ENCODE measurements at regions not wholly inside any gene's neighbourhood (a gene's known extent, or its start where the extent isn't known, plus 50 kb on each side); places are given as distances from the start of the nearest gene placed in this dataset.
"Not testable (repeated sequence)": the region's sequence is repeated elsewhere in the genome, so short reads cannot be mapped to it uniquely, and the experiment has no call there.

DNA sequence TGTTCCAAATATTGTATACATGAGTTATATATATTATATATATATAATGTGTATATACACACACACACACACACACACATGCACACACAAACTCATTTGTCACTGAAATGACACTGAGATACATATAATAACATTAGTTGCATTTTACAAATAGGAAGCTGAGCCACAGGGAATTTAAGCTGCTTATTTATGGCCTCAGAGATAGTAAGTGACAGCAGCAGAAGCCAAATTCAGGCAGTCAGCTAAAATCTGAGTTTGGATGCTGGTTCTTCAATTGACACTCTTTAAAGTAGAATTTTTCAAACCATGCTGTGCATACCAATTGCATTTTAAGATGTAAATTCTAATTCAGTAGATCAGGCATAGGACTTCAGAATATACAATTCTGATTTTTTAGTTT, 163.3 kb upstream of the CTSO start:
- Histone ChIP-seq H3K36me3 (replicated peaks) (no peaks in the 10 kb centered on the region), H3K27ac (no peak overlapping the region), H3K4me3 (ENCODE audit: low read depth, low read length) (no peak overlapping the region), H3K27me3 (replicated peaks) (no peaks in the 10 kb centered on the region)
- no peak for TF ChIP-seq CTCF (IDR thresholded peaks at IDR 0.05; ENCODE audit: low read depth, low read length, missing control alignments)
- in situ Hi-C loops (cut with HindIII; ENCODE audit: low pct_ligation_motif_present, low sequenced_read_pairs), result no loop called here
- DNase-seq, result no peak

DNA sequence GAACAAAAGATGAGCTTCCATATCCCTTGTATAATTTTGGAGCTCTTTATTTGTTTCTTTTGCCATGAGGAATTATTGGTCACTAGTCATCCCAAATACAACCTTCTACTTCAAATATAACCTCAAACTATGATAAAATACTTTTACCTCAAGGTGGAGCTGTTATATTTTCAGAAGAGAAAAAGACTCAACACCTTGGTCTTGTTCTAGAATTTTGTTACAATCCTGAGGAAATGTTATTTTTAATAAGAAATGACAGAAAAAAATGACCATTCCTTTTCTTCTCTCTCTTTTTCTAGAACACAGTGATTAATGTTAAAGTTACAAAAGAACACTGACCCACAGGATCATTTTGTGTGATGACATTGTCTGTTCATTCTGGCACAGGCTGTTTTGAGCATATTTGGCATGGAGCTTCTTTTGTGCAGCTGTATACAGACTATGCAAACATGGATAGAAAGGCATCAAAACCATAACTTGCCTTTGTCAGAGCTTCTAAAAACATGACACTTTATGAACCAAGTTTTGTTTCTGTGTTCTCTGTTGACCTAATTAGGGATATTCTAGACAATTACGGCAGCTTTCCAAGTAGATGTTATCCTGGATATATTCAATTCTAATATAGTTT, 159.6 kb upstream of the CTSO start:
- DNase-seq, result no peak
- in situ Hi-C loops (cut with HindIII; ENCODE audit: low pct_ligation_motif_present, low sequenced_read_pairs), result no loop called here
- H3K4me3 ChIP-seq (ENCODE audit: low read depth, low read length), result no peak overlapping the region
- H3K27ac ChIP-seq, result no peak overlapping the region
- no peak for TF ChIP-seq CTCF (IDR thresholded peaks at IDR 0.05; ENCODE audit: low read depth, low read length, missing control alignments)
- H3K36me3 ChIP-seq (replicated peaks), result no peaks in the 10 kb centered on the region
- no peaks in the 10 kb centered on the region for H3K27me3 ChIP-seq (replicated peaks)

GRCh38 chr4:156111686-156112085, 158.0 kb upstream of the CTSO start:
- no peaks in the 10 kb centered on the region for H3K36me3 ChIP-seq (replicated peaks)
- no peaks in the 10 kb centered on the region for H3K27me3 ChIP-seq (replicated peaks)
- H3K4me3 ChIP-seq (ENCODE audit: low read depth, low read length), result no peak overlapping the region
- no peak overlapping the region for H3K27ac ChIP-seq
- in situ Hi-C loops (cut with HindIII; ENCODE audit: low pct_ligation_motif_present, low sequenced_read_pairs), result no loop called here
- no peak for DNase-seq
- TF ChIP-seq CTCF (IDR thresholded peaks at IDR 0.05; ENCODE audit: low read depth, low read length, missing control alignments), result no peak

- no peaks in the 10 kb centered on the region for H3K27me3 ChIP-seq (replicated peaks)
- in situ Hi-C loops (cut with HindIII; ENCODE audit: low pct_ligation_motif_present, low sequenced_read_pairs), result no loop called here
- TF ChIP-seq CTCF (IDR thresholded peaks at IDR 0.05; ENCODE audit: low read depth, low read length, missing control alignments), result peak; percentile 62
- H3K36me3 ChIP-seq (replicated peaks), result no peaks in the 10 kb centered on the region
- no peak overlapping the region for H3K4me3 ChIP-seq (ENCODE audit: low read depth, low read length)
- H3K27ac ChIP-seq, result no peak overlapping the region
- no peak for DNase-seq
Measured at GRCh38 chr4:156109943-156110900, 156.6 kb upstream of the CTSO start.

DNA sequence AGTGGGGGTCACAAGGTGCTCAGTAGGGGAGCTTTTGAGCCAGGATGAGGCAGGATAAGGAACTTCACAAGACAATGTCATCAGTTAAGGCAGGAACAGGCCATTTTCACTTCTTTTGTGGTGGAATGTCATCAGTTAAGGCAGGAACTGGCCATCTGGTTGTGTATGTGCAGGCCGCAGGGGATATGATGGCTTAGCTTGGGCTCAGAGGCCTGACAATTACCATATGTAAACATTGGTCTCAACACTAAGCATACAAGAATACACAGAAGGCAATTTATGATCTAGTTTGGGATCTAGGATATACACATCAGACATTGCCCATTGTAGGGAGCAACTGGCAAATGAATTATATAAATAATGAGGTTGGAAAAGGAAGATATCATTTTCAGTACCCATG, 155.4 kb upstream of the CTSO start:
- H3K4me3 ChIP-seq (ENCODE audit: low read depth, low read length); in situ Hi-C loops (cut with HindIII; ENCODE audit: low pct_ligation_motif_present, low sequenced_read_pairs); DNase-seq; H3K27ac ChIP-seq; H3K36me3 ChIP-seq (replicated peaks); H3K27me3 ChIP-seq (replicated peaks): not testable (repeated sequence)

DNA sequence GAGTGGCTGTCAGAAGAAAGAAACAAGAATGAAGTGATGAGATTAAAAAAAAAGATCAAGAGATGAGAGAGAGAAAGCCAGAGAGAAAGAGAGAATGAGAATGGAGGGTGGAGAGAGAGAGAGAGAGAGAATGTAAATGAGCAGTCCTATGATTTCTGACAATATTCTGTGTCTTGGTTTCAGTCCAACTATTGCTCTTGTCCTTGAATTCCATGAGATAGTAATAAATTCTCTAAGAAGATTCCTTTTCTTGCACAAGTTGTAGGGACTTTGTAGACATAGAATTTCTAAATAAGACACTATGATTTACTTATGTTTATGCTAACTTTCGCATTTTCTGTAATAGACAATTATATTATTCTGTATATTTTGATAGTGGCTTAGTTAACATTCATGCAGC, 149.6 kb upstream of the CTSO start:
- H3K27me3 ChIP-seq (replicated peaks), result no peaks in the 10 kb centered on the region
- in situ Hi-C loops (cut with HindIII; ENCODE audit: low pct_ligation_motif_present, low sequenced_read_pairs), result no loop called here
- DNase-seq, result no peak
- H3K36me3 ChIP-seq (replicated peaks), result no peaks in the 10 kb centered on the region
- H3K4me3 ChIP-seq (ENCODE audit: low read depth, low read length), result no peak overlapping the region
- no peak for TF ChIP-seq CTCF (IDR thresholded peaks at IDR 0.05; ENCODE audit: low read depth, low read length, missing control alignments)
- no peak overlapping the region for H3K27ac ChIP-seq

All from brain microvascular endothelial cell (primary cell).